ENCODE measurements at regions not wholly inside any gene's neighbourhood (a gene's known extent, or its start where the extent isn't known, plus 50 kb on each side); places are given as distances from the start of the nearest gene placed in this dataset.

DNA sequence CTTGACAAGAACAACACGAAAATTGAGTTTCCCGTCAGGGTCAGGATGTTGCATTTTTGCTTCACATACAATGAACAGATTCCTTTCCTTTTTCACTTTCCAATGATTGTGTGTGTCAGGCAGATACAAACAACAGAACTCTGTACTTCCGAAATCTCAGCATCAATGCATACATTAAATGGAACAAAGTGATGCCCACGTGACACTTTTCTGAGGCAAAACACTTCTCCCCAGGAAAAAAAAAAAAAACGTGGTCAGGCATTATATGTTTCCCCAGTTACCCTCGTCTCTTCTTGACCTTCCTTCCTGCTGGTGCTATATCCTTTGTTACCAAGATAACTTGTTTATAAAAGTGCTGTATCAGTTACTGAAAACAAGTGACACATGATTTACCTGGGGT is 181.8 kb downstream of the ZNF281 start:
- Histone ChIP-seq H3K4me3 (ENCODE audit: low read length) (no peak overlapping the region), H3K4me1 (ENCODE audit: control insufficient read depth, insufficient read depth, low read length) (no peaks in the 10 kb centered on the region), H3K27me3 (ENCODE audit: control insufficient read depth, insufficient read depth, low read length) (no peaks in the 10 kb centered on the region), H3K27ac (ENCODE audit: low read length) (no peak overlapping the region), H3K36me3 (ENCODE audit: control insufficient read depth, insufficient read depth, low read length) (no peaks in the 10 kb centered on the region), H3K9me3 (ENCODE audit: control insufficient read depth, insufficient read depth, low read length) (no peaks in the 10 kb centered on the region)
- peaks cover 16 to 27% of the 10 kb centered on the region in 2 donors for H3K4me1 Mint-ChIP-seq
- H3K27ac Mint-ChIP-seq, result no peak overlapping the region
- H3K27me3 Mint-ChIP-seq (ENCODE audit: low read depth in 2 of 2), result peaks cover 29 to 34% of the 10 kb centered on the region in 2 donors
- H3K36me3 Mint-ChIP-seq, result no peaks in the 10 kb centered on the region
- ATAC-seq, result no peak
- 52% methylated on average over 6 of the region's 6 CpGs for WGBS (ENCODE audit: insufficient coverage)
- DNase-seq, result no peak
- intact Hi-C loops (cut with micrococcal nuclease), result no loop called here
- H3K9me3 Mint-ChIP-seq, result no peaks in the 10 kb centered on the region
- TF ChIP-seq, protein P1, sequence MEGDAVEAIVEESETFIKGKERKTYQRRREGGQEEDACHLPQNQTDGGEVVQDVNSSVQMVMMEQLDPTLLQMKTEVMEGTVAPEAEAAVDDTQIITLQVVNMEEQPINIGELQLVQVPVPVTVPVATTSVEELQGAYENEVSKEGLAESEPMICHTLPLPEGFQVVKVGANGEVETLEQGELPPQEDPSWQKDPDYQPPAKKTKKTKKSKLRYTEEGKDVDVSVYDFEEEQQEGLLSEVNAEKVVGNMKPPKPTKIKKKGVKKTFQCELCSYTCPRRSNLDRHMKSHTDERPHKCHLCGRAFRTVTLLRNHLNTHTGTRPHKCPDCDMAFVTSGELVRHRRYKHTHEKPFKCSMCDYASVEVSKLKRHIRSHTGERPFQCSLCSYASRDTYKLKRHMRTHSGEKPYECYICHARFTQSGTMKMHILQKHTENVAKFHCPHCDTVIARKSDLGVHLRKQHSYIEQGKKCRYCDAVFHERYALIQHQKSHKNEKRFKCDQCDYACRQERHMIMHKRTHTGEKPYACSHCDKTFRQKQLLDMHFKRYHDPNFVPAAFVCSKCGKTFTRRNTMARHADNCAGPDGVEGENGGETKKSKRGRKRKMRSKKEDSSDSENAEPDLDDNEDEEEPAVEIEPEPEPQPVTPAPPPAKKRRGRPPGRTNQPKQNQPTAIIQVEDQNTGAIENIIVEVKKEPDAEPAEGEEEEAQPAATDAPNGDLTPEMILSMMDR (IDR thresholded peaks at IDR 0.05), result no peak
- no peak overlapping the region for H3K4me3 Mint-ChIP-seq
